HL-60 (cell line): ENCODE measurements at regions not wholly inside any gene's neighbourhood (a gene's known extent, or its start where the extent isn't known, plus 50 kb on each side); places are given as distances from the start of the nearest gene placed in this dataset.

Experiments used
- GABPA ChIP-seq: IDR thresholded peaks from 2 replicates; pipeline ENCODE4 v1.6.1; 2012; ENCODE audit warnings: low read depth
- POLR2AphosphoS5 ChIP-seq: IDR thresholded peaks from 2 replicates; pipeline ENCODE4 v1.6.1; 2012; ENCODE audit warnings: low read depth
- SPI1 ChIP-seq: IDR thresholded peaks from 2 replicates; pipeline ENCODE4 v1.6.1; 2012; ENCODE audit warnings: low read depth, mild to moderate bottlenecking, borderline replicate concordance
- TF ChIP-seq, protein P1 (sequence below): IDR thresholded peaks from one replicate; pipeline ENCODE4 v1.5.1; 2011; ENCODE audit warnings: low read length, control low read depth, inconsistent platforms; ENCODE audit not compliant: insufficient read depth
- TF ChIP-seq, protein P2 (sequence below): IDR thresholded peaks from 2 replicates; pipeline ENCODE4 v1.6.1; 2012; ENCODE audit warnings: low read depth; ENCODE audit not compliant: insufficient replicate concordance

DNA sequence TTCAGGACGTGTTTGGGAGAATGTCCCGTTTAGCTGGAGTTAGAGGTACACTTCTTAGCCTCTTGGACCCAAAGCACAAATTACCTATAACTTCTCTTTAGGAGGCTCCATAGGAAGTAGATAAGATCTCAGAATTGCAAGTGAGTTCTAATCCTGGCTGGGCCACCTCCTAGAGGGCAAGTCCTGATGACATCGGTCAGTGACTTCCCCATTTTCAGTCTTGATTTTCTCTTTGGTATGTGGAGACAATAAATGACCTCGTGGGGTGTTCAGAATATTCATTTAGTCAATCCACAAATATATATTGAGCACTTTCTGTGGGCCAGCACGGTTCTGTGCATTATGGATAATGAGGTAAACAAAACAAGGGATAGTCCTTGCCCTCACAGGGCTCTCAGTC, 208.6 kb downstream of the CWF19L2 start:
- TF ChIP-seq, protein P1, sequence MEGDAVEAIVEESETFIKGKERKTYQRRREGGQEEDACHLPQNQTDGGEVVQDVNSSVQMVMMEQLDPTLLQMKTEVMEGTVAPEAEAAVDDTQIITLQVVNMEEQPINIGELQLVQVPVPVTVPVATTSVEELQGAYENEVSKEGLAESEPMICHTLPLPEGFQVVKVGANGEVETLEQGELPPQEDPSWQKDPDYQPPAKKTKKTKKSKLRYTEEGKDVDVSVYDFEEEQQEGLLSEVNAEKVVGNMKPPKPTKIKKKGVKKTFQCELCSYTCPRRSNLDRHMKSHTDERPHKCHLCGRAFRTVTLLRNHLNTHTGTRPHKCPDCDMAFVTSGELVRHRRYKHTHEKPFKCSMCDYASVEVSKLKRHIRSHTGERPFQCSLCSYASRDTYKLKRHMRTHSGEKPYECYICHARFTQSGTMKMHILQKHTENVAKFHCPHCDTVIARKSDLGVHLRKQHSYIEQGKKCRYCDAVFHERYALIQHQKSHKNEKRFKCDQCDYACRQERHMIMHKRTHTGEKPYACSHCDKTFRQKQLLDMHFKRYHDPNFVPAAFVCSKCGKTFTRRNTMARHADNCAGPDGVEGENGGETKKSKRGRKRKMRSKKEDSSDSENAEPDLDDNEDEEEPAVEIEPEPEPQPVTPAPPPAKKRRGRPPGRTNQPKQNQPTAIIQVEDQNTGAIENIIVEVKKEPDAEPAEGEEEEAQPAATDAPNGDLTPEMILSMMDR, result no peak
- peak; percentile 56 for TF ChIP-seq SPI1
- TF ChIP-seq POLR2AphosphoS5, result no peak
- TF ChIP-seq, protein P2, sequence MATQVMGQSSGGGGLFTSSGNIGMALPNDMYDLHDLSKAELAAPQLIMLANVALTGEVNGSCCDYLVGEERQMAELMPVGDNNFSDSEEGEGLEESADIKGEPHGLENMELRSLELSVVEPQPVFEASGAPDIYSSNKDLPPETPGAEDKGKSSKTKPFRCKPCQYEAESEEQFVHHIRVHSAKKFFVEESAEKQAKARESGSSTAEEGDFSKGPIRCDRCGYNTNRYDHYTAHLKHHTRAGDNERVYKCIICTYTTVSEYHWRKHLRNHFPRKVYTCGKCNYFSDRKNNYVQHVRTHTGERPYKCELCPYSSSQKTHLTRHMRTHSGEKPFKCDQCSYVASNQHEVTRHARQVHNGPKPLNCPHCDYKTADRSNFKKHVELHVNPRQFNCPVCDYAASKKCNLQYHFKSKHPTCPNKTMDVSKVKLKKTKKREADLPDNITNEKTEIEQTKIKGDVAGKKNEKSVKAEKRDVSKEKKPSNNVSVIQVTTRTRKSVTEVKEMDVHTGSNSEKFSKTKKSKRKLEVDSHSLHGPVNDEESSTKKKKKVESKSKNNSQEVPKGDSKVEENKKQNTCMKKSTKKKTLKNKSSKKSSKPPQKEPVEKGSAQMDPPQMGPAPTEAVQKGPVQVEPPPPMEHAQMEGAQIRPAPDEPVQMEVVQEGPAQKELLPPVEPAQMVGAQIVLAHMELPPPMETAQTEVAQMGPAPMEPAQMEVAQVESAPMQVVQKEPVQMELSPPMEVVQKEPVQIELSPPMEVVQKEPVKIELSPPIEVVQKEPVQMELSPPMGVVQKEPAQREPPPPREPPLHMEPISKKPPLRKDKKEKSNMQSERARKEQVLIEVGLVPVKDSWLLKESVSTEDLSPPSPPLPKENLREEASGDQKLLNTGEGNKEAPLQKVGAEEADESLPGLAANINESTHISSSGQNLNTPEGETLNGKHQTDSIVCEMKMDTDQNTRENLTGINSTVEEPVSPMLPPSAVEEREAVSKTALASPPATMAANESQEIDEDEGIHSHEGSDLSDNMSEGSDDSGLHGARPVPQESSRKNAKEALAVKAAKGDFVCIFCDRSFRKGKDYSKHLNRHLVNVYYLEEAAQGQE, result no peak
- TF ChIP-seq GABPA, result no peak
